Hepatocyte (in vitro differentiated cells): ENCODE measurements at regions not wholly inside any gene's neighbourhood (a gene's known extent, or its start where the extent isn't known, plus 50 kb on each side); places are given as distances from the start of the nearest gene placed in this dataset.
"Not testable (repeated sequence)": the region's sequence is repeated elsewhere in the genome, so short reads cannot be mapped to it uniquely, and the experiment has no call there.

ENCODE experiments used
- DNase-seq: peaks from one replicate; pipeline ENCODE4 v3.0.0-alpha.2; 2016; ENCODE audit warnings: low spot score
- H2AFZ ChIP-seq: fragments of 200-600 bp; sonication (generic); 2 replicates; pipeline ENCODE4 v1.6.0; 2016; ENCODE audit warnings: antibody characterized with exemption, mild to moderate bottlenecking
- H3K27ac ChIP-seq: fragments of 200-600 bp; sonication (generic); 2 replicates; pipeline ENCODE4 v1.5.1; 2016; ENCODE audit warnings: mild to moderate bottlenecking
- H3K27me3 ChIP-seq: fragments of 200-600 bp; sonication (generic); 2 replicates; pipeline ENCODE4 v1.6.1; 2016
- H3K36me3 ChIP-seq: fragments of 200-600 bp; sonication (generic); replicated peaks from 2 replicates; pipeline ENCODE4 v1.5.1; 2016; ENCODE audit warnings: low read depth; ENCODE audit not compliant: insufficient read depth
- H3K4me1 ChIP-seq: fragments of 200-600 bp; sonication (generic); 2 replicates; pipeline ENCODE4 v1.5.1; 2016; ENCODE audit warnings: mild to moderate bottlenecking, moderate library complexity; ENCODE audit not compliant: insufficient read depth
- H3K4me2 ChIP-seq: fragments of 200-600 bp; sonication (generic); 2 replicates; pipeline ENCODE4 v1.6.0; 2016
- H3K4me3 ChIP-seq: fragments of 200-600 bp; sonication (generic); 2 replicates; pipeline ENCODE4 v1.5.1; 2016; ENCODE audit warnings: mild to moderate bottlenecking
- H3K79me2 ChIP-seq: fragments of 200-600 bp; sonication (generic); 2 replicates; pipeline ENCODE4 v1.6.0; 2017; ENCODE audit warnings: mild to moderate bottlenecking
- H3K9me2 ChIP-seq: fragments of 200-600 bp; sonication (generic); replicated peaks from 2 replicates; pipeline ENCODE4 v1.6.0; 2017; ENCODE audit warnings: mild to moderate bottlenecking; ENCODE audit not compliant: insufficient read depth
- H3K9me3 ChIP-seq: fragments of 200-600 bp; sonication (generic); 2 replicates; pipeline ENCODE4 v1.5.1; 2016; ENCODE audit warnings: low read depth, mild to moderate bottlenecking
- H4K20me1 ChIP-seq: fragments of 200-600 bp; sonication (generic); 2 replicates; pipeline ENCODE4 v1.6.0; 2016; ENCODE audit warnings: mild to moderate bottlenecking; ENCODE audit not compliant: insufficient read depth, poor library complexity, severe bottlenecking
- CTCF ChIP-seq: fragments of 200-600 bp; sonication (generic); IDR thresholded peaks from 2 replicates; pipeline ENCODE4 v1.5.1; 2016; ENCODE audit warnings: antibody characterized with exemption, mild to moderate bottlenecking; ENCODE audit not compliant: poor library complexity
- EZH2 ChIP-seq: fragments of 200-600 bp; sonication (generic); IDR thresholded peaks from 2 replicates; pipeline ENCODE4 v1.6.1; 2016; ENCODE audit warnings: antibody characterized with exemption, mild to moderate bottlenecking, borderline replicate concordance
- EZH2phosphoT487 ChIP-seq: fragments of 200-600 bp; sonication (generic); IDR thresholded peaks from one replicate; pipeline ENCODE4 v1.6.1; 2018; ENCODE audit warnings: antibody characterized with exemption, mild to moderate bottlenecking, low read depth, moderate library complexity; ENCODE audit not compliant: unreplicated experiment, severe bottlenecking
- WGBS: methylation state at CpG from one replicate; pipeline ENCODE4 v1.1.6; 2016; ENCODE audit warnings: low lambda C conversion rate; ENCODE audit errors: missing lambda C conversion rate; 5-methylcytosine and 5-hydroxymethylcytosine counted together

GRCh38 chr4:18690291-18690955 is 668.9 kb upstream of the LCORL start:
- Histone ChIP-seq H4K20me1 (no peaks in the 10 kb centered on the region), H3K36me3 (no peaks in the 10 kb centered on the region), H3K4me2 (no peak overlapping the region), H3K79me2 (no peaks in the 10 kb centered on the region), H3K4me1 (peaks cover 5% of the 10 kb centered on the region), H3K27me3 (no peaks in the 10 kb centered on the region), H3K4me3 (no peak overlapping the region), H3K9me3 (no peaks in the 10 kb centered on the region), H2AFZ (no peak overlapping the region), H3K9me2 (no peaks in the 10 kb centered on the region), H3K27ac (no peak overlapping the region)
- TF ChIP-seq EZH2 = no peak
- no peak for TF ChIP-seq CTCF
- no peak for TF ChIP-seq EZH2phosphoT487
- no peak for DNase-seq
- WGBS = 55% methylated on average over 2 of the region's 2 CpGs

GRCh38 chr4:18689308-18690115 is 668.0 kb upstream of the LCORL start:
- 7% methylated on average over 7 of the region's 7 CpGs for WGBS
- H4K20me1 ChIP-seq = no peaks in the 10 kb centered on the region
- TF ChIP-seq CTCF (peak; percentile 95), EZH2phosphoT487 (no peak)
- no peaks in the 10 kb centered on the region for H3K27me3 ChIP-seq
- no peaks in the 10 kb centered on the region for H3K36me3 ChIP-seq
- H3K4me3 ChIP-seq = no peak overlapping the region
- no peaks in the 10 kb centered on the region for H3K79me2 ChIP-seq
- no peaks in the 10 kb centered on the region for H3K9me2 ChIP-seq
- no peak overlapping the region for H3K27ac ChIP-seq
- H2AFZ ChIP-seq = no peak overlapping the region
- H3K4me1 ChIP-seq = peaks cover 5% of the 10 kb centered on the region
- no peak overlapping the region for H3K4me2 ChIP-seq
- DNase-seq = peak; percentile 83
- no peaks in the 10 kb centered on the region for H3K9me3 ChIP-seq

GRCh38 chr4:18688351-18688750 is 666.8 kb upstream of the LCORL start:
- not testable (repeated sequence) for H2AFZ ChIP-seq, H3K27me3 ChIP-seq, H3K79me2 ChIP-seq, H3K4me3 ChIP-seq, H3K9me2 ChIP-seq, H3K4me1 ChIP-seq, H3K27ac ChIP-seq, H3K9me3 ChIP-seq, H3K36me3 ChIP-seq, DNase-seq, H3K4me2 ChIP-seq, H4K20me1 ChIP-seq
- 54% methylated on average over 9 of the region's 9 CpGs for WGBS

GRCh38 chr4:18686338-18687037 is 664.9 kb upstream of the LCORL start:
- no peak for TF ChIP-seq CTCF
- no peak for TF ChIP-seq EZH2
- TF ChIP-seq EZH2phosphoT487 = no peak
- H3K27ac ChIP-seq = no peak overlapping the region
- H3K4me1 ChIP-seq = peaks cover 3% of the 10 kb centered on the region
- H3K9me2 ChIP-seq = no peaks in the 10 kb centered on the region
- no peaks in the 10 kb centered on the region for H3K79me2 ChIP-seq
- H4K20me1 ChIP-seq = no peaks in the 10 kb centered on the region
- 86% methylated on average over 7 of the region's 7 CpGs for WGBS
- H2AFZ ChIP-seq = no peak overlapping the region
- no peak overlapping the region for H3K4me3 ChIP-seq
- H3K4me2 ChIP-seq = no peak overlapping the region
- no peaks in the 10 kb centered on the region for H3K27me3 ChIP-seq
- H3K9me3 ChIP-seq = no peaks in the 10 kb centered on the region
- no peaks in the 10 kb centered on the region for H3K36me3 ChIP-seq
- no peak for DNase-seq
